Mesothelial cell of epicardium (in vitro differentiated cells): ENCODE measurements at regions not wholly inside any gene's neighbourhood (a gene's known extent, or its start where the extent isn't known, plus 50 kb on each side); places are given as distances from the start of the nearest gene placed in this dataset.

Experiments used
- DNase-seq, 2 experiments: peaks; one replicate each; pipeline ENCODE4 v3.0.0; 2021; ENCODE audit warnings: low spot score in 2 of 2; ENCODE audit not compliant: unreplicated experiment in 2 of 2
- H3K27ac Mint-ChIP-seq: 2 replicates; pipeline ENCODE4 v1.8.0; 2021; ENCODE audit warnings: mixed read lengths
- H3K27me3 Mint-ChIP-seq: 2 replicates; pipeline ENCODE4 v1.8.0; 2021; ENCODE audit warnings: low read depth, mixed read lengths
- H3K36me3 Mint-ChIP-seq: 2 replicates; pipeline ENCODE4 v1.8.0; 2021; ENCODE audit warnings: mixed read lengths
- H3K4me1 Mint-ChIP-seq: 2 replicates; pipeline ENCODE4 v1.8.0; 2021; ENCODE audit warnings: mixed read lengths
- H3K4me3 Mint-ChIP-seq: 2 replicates; pipeline ENCODE4 v1.8.0; 2021; ENCODE audit warnings: mild to moderate bottlenecking, moderate library complexity, mixed read lengths
- H3K9me3 Mint-ChIP-seq: 2 replicates; pipeline ENCODE4 v1.8.0; 2021; ENCODE audit warnings: mixed read lengths
- TF ChIP-seq, protein P1 (sequence below): fragments of 200-600 bp; sonication (generic); IDR thresholded peaks from one replicate; pipeline ENCODE4 v1.5.0; 2021; ENCODE audit warnings: antibody characterized with exemption; ENCODE audit not compliant: unreplicated experiment

- Mint-ChIP-seq H3K4me3 (no peak overlapping the region), H3K9me3 (no peaks in the 10 kb centered on the region), H3K36me3 (no peaks in the 10 kb centered on the region)
These were observed 62.2 kb upstream of the PKDCC start for GRCh38 chr2:41985573-41986095.

GRCh38 chr2:41989501-41990180 is 58.2 kb upstream of the PKDCC start:
- Mint-ChIP-seq H3K9me3 (no peaks in the 10 kb centered on the region), H3K27me3 (no peaks in the 10 kb centered on the region), H3K27ac (peak overlapping the region; percentile 78), H3K36me3 (no peaks in the 10 kb centered on the region), H3K4me1 (peaks cover 40% of the 10 kb centered on the region), H3K4me3 (no peak overlapping the region)
- TF ChIP-seq, protein P1, sequence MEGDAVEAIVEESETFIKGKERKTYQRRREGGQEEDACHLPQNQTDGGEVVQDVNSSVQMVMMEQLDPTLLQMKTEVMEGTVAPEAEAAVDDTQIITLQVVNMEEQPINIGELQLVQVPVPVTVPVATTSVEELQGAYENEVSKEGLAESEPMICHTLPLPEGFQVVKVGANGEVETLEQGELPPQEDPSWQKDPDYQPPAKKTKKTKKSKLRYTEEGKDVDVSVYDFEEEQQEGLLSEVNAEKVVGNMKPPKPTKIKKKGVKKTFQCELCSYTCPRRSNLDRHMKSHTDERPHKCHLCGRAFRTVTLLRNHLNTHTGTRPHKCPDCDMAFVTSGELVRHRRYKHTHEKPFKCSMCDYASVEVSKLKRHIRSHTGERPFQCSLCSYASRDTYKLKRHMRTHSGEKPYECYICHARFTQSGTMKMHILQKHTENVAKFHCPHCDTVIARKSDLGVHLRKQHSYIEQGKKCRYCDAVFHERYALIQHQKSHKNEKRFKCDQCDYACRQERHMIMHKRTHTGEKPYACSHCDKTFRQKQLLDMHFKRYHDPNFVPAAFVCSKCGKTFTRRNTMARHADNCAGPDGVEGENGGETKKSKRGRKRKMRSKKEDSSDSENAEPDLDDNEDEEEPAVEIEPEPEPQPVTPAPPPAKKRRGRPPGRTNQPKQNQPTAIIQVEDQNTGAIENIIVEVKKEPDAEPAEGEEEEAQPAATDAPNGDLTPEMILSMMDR = no peak
- no peak for DNase-seq

More at GRCh38 chr2:41985573-41986095, 62.2 kb upstream of the PKDCC start:
- no peak for DNase-seq
- no peak overlapping the region for H3K27ac Mint-ChIP-seq
- TF ChIP-seq, protein P1 = no peak
- H3K27me3 Mint-ChIP-seq = no peaks in the 10 kb centered on the region
- H3K4me1 Mint-ChIP-seq = peaks cover 29% of the 10 kb centered on the region

GRCh38 chr2:41990245-41990644 is 57.6 kb upstream of the PKDCC start:
- TF ChIP-seq, protein P1 = no peak
- H3K9me3 Mint-ChIP-seq = no peaks in the 10 kb centered on the region
- peaks cover 40% of the 10 kb centered on the region for H3K4me1 Mint-ChIP-seq
- DNase-seq = no peak
- no peaks in the 10 kb centered on the region for H3K36me3 Mint-ChIP-seq
- H3K4me3 Mint-ChIP-seq = no peak overlapping the region
- H3K27me3 Mint-ChIP-seq = no peaks in the 10 kb centered on the region
- peak overlapping the region; percentile 59 for H3K27ac Mint-ChIP-seq

DNA sequence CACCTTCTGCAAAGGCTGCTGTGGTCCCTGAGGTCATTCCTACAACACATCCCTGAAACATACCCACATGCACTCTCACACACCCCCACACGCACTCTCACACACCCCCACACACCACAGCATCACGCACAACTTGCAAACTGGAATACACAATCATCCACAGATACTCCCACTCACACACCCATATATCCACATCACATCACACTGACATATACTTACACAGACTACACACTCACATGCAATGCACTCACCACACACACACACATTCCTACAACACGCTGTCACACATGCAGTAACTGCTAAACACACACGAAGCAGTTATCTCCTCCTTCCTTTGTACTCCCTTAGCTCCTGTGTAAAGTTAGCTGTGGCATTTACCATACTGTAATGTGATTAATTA is 57.1 kb upstream of the PKDCC start:
- Mint-ChIP-seq H3K9me3 (no peaks in the 10 kb centered on the region), H3K36me3 (no peaks in the 10 kb centered on the region), H3K27me3 (no peaks in the 10 kb centered on the region), H3K27ac (peak overlapping the region; percentile 40), H3K4me3 (no peak overlapping the region), H3K4me1 (peaks cover 40% of the 10 kb centered on the region)
- no peak for DNase-seq
- TF ChIP-seq, protein P1 = no peak

DNA sequence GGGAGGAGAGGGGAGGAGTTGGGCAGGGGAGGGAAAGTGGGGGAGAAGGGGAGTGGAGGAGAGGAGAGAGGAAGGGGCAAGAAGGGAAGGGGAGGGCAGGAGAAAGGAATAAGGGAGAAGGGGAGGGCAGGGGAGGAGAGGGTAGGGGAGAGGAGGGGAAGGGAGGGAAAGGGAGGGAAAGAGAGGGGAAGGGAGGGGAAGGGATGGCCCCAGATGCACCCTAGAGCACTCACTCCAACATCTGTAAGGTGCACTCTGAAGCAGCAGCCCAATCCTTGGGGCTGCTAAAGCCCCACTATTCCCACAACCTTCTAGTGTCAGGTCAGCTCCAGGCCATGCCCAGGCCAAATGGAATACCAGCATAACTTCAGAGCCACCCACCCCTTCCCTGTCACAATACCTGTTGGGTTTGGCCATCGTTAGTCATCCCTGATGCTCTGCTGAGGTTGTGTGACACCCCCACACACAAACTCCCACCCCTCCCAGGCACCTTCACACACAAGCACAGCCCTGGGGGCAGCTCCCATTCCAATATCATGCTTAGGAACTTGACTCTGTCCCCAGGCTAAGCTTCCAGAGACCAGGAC is 55.7 kb upstream of the PKDCC start:
- Mint-ChIP-seq H3K4me3 (no peak overlapping the region), H3K9me3 (no peaks in the 10 kb centered on the region), H3K27me3 (no peaks in the 10 kb centered on the region), H3K27ac (peak overlapping the region; percentile 45), H3K36me3 (no peaks in the 10 kb centered on the region), H3K4me1 (peaks cover 47% of the 10 kb centered on the region)
- DNase-seq = no peak
- TF ChIP-seq, protein P1 = no peak
